ENCODE measurements at regions not wholly inside any gene's neighbourhood (a gene's known extent, or its start where the extent isn't known, plus 50 kb on each side); places are given as distances from the start of the nearest gene placed in this dataset.

GRCh38 chr9:108188482-108188881 lies 667.3 kb downstream of the ACTL7B start:
- no peaks in the 10 kb centered on the region for H3K36me3 ChIP-seq
- H3K27me3 ChIP-seq = no peaks in the 10 kb centered on the region
- DNase-seq = no peak
- peaks cover 0 to 18% (median 3%) of the 10 kb centered on the region in 4 donors for H3K4me1 ChIP-seq
- 86 to 91% (median 87%) methylated on average over 2 of the region's 2 CpGs for WGBS, 5 donors
- H3K4me3 ChIP-seq = no peak overlapping the region
- no peak overlapping the region for H3K27ac ChIP-seq
- no peaks in the 10 kb centered on the region for H3K9me3 ChIP-seq
- intact Hi-C loops (cut with DNase I; ENCODE audit: low total_unique reads) = no loop called here
- TF ChIP-seq CTCF (IDR thresholded peaks at IDR 0.05) = no peak
- no peak for TF ChIP-seq POLR2A (IDR thresholded peaks at IDR 0.05)
- TF ChIP-seq EP300 (IDR thresholded peaks at IDR 0.05) = no peak
- TF ChIP-seq POLR2AphosphoS5 (IDR thresholded peaks at IDR 0.05) = no peak

DNA sequence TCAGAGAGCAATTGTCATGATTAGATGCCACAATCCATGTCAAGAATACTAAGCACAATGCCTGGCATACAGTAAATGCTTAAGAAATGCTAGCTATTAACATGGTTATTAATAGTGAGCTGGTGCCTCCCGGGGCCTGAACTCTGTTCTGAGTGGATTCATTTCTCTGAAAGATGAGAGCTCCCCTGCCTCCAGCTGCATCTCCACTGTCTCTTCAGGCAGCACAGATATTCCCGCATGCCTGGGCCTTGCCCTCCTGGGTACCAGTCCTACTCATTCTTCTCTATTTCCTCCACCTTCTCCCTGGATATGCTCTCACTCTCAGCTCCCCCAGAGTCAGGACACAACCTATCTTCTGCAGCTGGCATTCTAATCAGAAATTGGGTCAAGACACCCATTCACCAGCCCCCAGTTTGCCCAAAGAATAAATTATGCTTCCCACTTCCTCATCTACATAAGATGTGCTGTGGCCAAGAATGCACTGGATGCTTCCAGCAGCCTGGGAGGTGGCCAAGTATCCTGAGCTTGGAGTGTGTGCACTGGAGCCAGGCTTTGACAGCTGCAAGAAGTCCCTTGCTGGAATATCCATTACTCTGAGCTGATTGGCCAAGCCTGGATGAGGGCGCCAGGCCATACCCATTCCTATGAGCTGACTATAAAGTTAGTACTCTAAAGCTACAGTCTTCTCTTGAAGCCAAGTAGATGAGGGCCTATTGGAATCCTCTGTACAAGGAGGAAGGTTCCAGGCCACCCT lies 669.0 kb downstream of the ACTL7B start:
- peaks cover 0 to 18% (median 3%) of the 10 kb centered on the region in 4 donors for H3K4me1 ChIP-seq
- no peaks in the 10 kb centered on the region for H3K9me3 ChIP-seq
- no peak overlapping the region for H3K4me3 ChIP-seq
- intact Hi-C loops (cut with DNase I; ENCODE audit: low total_unique reads) = no loop called here
- no peaks in the 10 kb centered on the region for H3K27me3 ChIP-seq
- DNase-seq = peak; percentile 43 to 86
- 54 to 90% (median 79%) methylated on average over 3 of the region's 3 CpGs for WGBS, 5 donors
- H3K36me3 ChIP-seq = no peaks in the 10 kb centered on the region
- H3K27ac ChIP-seq = no peak overlapping the region
- no peak for TF ChIP-seq CTCF (IDR thresholded peaks at IDR 0.05)
- no peak for TF ChIP-seq POLR2A (IDR thresholded peaks at IDR 0.05)
- TF ChIP-seq POLR2AphosphoS5 (IDR thresholded peaks at IDR 0.05) = peak in 1 of 3 donors; percentile 21

DNA sequence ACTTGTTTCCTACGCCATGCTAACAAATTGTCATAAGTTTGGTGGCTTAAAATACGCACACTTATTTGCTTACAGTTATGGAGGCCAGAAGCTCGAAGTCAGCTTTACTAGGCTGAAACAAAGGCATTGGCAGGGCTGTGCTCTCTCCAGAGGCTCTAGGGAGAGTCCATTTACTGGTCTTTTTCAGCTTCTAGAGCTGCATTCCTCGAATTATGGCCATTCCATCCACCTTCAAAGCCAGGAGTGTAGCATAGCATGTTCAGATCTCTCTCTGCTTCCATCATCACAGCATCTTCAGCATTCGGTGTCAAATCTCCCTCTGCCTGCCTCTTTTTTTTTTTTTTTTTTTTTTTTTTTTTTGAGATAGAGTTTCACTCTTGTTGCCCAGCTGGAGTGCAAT lies 670.2 kb downstream of the ACTL7B start:
- Histone ChIP-seq H3K4me1 (peaks cover 0 to 18% (median 3%) of the 10 kb centered on the region in 4 donors), H3K27ac (no peak overlapping the region), H3K36me3 (no peaks in the 10 kb centered on the region), H3K27me3 (no peaks in the 10 kb centered on the region), H3K9me3 (no peaks in the 10 kb centered on the region), H3K4me3 (no peak overlapping the region)
- DNase-seq = no peak
- intact Hi-C loops (cut with DNase I; ENCODE audit: low total_unique reads) = no loop called here
- 82 to 95% (median 91%) methylated on average over 5 of the region's 5 CpGs for WGBS, 5 donors
- TF ChIP-seq POLR2AphosphoS5 (IDR thresholded peaks at IDR 0.05) = no peak
- no peak for TF ChIP-seq EP300 (IDR thresholded peaks at IDR 0.05)
- TF ChIP-seq CTCF (IDR thresholded peaks at IDR 0.05) = no peak
- no peak for TF ChIP-seq POLR2A (IDR thresholded peaks at IDR 0.05)

GRCh38 chr9:108184941-108185340 lies 670.8 kb downstream of the ACTL7B start:
- Histone ChIP-seq H3K27ac (no peak overlapping the region), H3K4me3 (no peak overlapping the region), H3K9me3 (no peaks in the 10 kb centered on the region), H3K36me3 (no peaks in the 10 kb centered on the region), H3K4me1 (peaks cover 0 to 18% (median 3%) of the 10 kb centered on the region in 4 donors), H3K27me3 (no peaks in the 10 kb centered on the region)
- TF ChIP-seq POLR2AphosphoS5 (IDR thresholded peaks at IDR 0.05) (no peak), CTCF (IDR thresholded peaks at IDR 0.05) (no peak), EP300 (IDR thresholded peaks at IDR 0.05) (no peak), POLR2A (IDR thresholded peaks at IDR 0.05) (no peak)
- WGBS, 5 donors = 21 to 56% (median 39%) methylated on average over 2 to 3 of the region's 3 CpGs
- intact Hi-C loops (cut with DNase I; ENCODE audit: low total_unique reads) = no loop called here
- DNase-seq = peak in 1 of 2 donors; percentile 35
